HG03025 (cell line): ENCODE measurements at regions not wholly inside any gene's neighbourhood (a gene's known extent, or its start where the extent isn't known, plus 50 kb on each side); places are given as distances from the start of the nearest gene placed in this dataset.

Source experiments
- ATAC-seq: cut with Tn5 transposase; IDR thresholded peaks from one replicate; pipeline ENCODE4 v1.9.1; 2021; ENCODE audit warnings: mild to moderate bottlenecking, moderate library complexity; ENCODE audit not compliant: unreplicated experiment, low FRiP score

DNA sequence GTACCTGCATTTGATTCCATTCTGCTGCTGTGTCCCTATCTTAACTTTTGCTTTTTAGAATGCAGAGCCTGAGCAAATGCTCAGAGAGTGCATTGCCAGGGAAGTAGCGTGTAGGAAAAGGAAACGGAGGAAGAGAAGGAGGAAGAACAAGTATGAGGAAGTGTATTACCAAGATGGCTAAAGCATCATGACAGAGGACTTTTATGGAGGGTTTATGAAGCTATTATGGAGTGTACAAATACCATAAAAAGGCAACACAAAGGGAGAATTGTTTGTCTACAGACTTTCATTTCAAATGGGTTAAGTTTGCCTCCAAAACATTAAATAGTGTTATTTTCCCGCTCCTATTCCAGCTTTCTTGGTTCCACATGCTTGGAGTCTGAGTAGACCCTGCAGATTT, 1899.8 kb upstream of the NUDT12 start:
- ATAC-seq, result no peak

DNA sequence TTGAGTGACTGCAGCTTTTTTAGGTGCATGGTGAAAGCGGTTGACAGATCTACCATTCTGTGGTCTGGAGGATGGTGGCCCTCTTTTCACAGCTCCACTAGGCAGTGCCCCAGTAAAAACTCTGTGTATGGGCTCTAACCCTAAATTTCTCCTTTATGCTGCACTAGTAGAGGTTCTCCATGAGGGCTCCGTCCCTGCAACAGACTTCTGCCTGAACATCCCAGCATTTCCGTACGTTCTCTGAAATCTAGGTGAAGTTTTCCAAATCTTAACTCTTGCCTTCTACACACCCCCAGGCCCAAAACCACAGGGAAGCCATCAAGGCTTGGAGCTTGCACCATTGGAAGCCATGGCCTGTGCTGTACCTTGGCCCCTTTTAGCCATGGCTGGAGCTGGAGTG, 1898.1 kb upstream of the NUDT12 start:
- no peak for ATAC-seq

GRCh38 chr5:105453216-105453807, 1890.7 kb upstream of the NUDT12 start:
- ATAC-seq, result no peak

DNA sequence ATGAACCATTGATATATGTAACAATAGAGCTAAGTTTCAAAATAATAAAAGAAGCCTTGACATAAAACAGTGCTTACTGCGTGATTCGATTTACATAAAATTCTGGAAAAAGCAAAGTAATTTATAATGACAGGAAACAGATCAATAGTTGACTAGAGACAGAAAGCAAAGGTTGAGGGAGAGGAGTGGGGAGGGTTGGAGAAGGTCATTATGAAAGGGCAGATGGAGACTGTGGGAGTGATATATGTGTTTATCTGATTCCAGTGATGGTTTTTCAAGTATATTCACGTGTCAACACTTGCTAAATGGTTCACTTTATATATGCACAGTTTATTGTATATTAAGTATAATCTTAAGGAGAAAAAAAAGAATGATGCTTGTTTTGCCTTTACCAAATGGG, 1885.7 kb upstream of the NUDT12 start:
- no peak for ATAC-seq

DNA sequence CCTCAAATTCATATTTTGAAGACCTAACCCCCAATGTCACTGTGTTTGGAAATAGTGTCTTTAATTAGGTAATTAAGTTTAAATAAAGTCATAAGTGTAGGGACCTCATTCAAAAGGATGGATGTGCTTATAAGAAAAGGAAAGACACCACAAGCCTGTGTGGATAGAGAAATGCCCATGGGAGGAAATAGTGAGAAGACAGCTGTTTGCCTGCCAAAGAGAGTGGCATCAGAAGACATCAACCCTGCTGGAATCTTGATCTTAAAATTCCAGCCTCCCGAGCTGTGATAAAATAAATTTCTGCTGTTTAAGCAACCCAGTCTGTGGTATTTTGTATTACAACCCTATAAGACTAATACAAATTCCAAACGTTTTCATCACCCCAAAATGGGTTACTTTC, 1867.9 kb upstream of the NUDT12 start:
- no peak for ATAC-seq

GRCh38 chr5:105428451-105429380, 1866.1 kb upstream of the NUDT12 start:
- ATAC-seq, result no peak

DNA sequence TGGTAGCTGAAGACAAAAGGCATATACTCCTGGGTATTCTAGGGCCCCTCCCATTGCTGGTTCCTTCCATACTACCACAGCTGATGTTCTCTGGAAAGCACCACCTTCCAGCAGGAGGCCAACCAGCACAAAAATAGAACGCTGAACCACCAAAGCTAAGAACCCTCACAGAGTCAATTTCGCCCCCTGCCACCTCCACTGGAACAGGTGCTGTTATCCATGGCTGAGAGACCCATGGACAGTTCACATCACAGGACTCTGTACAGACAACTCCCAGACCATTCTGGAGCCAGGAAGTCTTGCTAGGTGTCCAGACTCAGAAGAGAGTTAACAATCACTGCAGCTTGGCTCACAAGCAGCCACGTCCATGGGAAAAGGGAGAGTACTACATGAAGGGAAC, 1851.5 kb upstream of the NUDT12 start:
- ATAC-seq, result no peak

GRCh38 chr5:105413406-105413990, 1850.9 kb upstream of the NUDT12 start:
- ATAC-seq, result no peak

- ATAC-seq, result no peak
These were observed 1847.1 kb upstream of the NUDT12 start for GRCh38 chr5:105409695-105410094.

DNA sequence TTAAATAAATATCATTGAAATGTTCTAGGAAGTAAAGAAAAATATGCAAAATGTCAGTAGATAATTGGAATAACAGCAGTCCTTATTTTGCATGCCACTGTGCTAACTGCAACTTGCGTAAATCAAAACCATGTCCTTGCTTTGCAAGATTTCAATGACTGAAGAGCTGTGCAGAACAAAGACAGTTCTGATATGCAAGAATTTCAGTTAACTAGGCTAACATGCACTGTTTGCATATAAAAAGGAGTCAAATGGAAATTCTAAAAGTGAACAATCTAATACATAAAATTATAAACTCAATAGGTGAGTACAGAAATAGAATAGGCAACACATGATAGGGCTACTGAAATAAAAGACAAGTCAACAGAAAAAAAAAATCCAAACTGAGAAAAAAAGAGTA, 1844.6 kb upstream of the NUDT12 start:
- no peak for ATAC-seq

- ATAC-seq, result no peak
These were observed 1835.2 kb upstream of the NUDT12 start for GRCh38 chr5:105397749-105398148.

DNA sequence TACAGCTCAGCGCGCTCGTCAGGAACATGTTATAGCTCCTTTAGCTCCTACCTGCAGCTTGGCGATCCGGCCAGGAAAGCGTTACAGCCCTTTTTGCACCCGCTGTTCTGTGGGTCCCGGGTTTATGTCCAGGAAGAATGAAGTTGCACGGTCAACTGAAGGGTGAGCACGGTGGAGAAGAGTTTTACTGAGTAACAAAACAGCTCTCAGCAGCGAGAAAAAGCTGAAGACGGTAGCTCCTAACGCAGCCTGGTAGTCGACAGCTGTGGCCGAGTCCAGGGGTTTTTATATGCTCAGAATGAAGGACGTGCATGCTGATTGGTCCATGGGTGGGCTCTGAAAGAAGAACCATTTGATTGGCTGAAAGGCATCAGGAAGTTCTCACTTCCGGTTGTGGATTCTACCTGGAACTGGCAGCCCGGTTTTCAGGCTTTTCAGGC, 1830.1 kb upstream of the NUDT12 start:
- no peak for ATAC-seq

GRCh38 chr5:105392122-105392709, 1829.6 kb upstream of the NUDT12 start:
- no peak for ATAC-seq

GRCh38 chr5:105380126-105380525, 1817.5 kb upstream of the NUDT12 start:
- no peak for ATAC-seq

- ATAC-seq, result no peak
These were observed 1808.6 kb upstream of the NUDT12 start for GRCh38 chr5:105371169-105371568.

DNA sequence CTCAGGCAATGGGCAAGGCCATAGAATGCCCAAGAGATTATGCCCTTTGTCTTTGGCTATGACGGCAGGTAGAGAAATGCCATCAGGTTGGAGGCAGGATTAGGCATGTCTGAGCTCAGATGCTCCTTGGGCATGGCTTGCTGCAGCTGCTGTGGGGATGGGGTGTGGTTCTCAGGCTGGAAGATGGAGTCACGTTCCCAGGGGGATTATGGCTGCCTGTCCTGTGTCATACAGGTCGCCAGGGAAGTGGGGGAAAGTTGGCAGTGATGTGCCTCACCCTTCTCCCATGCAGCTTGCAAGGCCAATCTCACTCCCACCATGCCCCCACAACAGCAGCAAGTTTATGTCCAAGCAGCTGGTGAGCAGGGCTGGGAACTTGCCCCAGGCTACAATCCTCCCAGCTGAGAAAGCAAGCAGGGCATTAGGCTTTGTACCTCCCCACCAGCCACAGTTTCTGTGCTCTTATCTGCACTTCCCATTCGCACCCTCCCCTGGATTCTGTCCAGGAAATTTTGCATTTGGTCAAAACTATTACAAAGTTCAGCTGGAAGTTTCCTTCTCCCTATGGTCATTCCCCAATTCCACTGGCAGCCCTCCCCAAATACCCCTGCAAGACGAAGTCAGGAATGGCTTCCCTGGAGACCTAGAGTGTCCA, 1788.0 kb upstream of the NUDT12 start:
- ATAC-seq, result no peak

- ATAC-seq, result no peak
These were observed 1769.0 kb upstream of the NUDT12 start for GRCh38 chr5:105331558-105331957.

- no peak for ATAC-seq
These were observed 1767.6 kb upstream of the NUDT12 start for GRCh38 chr5:105330185-105330584.

GRCh38 chr5:105304859-105305258, 1742.3 kb upstream of the NUDT12 start:
- no peak for ATAC-seq

GRCh38 chr5:105288946-105289345, 1726.4 kb upstream of the NUDT12 start:
- ATAC-seq, result no peak

DNA sequence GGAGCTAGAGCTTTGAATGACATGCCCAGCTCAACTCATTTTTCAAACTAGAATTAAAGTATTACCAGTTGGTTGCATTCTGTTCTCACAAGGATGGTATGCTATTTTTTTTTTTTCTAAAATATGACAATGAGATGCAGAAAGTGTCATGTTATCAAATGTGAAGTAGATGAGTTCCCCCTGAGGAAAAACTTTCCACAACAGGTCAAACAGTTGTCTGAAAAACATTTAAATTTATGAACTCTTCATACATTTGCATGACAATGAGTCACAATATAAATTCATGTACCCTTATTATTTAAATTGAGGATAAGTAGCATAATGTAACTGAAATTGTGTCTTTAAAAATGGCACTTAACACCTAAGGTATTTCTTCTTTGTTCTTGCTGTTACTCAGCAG, 1720.5 kb upstream of the NUDT12 start:
- no peak for ATAC-seq
